Activated naive CD4-positive, alpha-beta T cell treated with anti-CD3 and anti-CD28 coated beads, Interleukin-2, amount 50 U/mL, for 24 hours (primary cell): ENCODE measurements at regions not wholly inside any gene's neighbourhood (a gene's known extent, or its start where the extent isn't known, plus 50 kb on each side); places are given as distances from the start of the nearest gene placed in this dataset.

Source experiments
- H3K27ac Mint-ChIP-seq: one replicate; pipeline ENCODE4 v1.8.0; 2021; ENCODE audit warnings: mild to moderate bottlenecking, mixed read lengths
- H3K27me3 Mint-ChIP-seq: one replicate; pipeline ENCODE4 v1.8.0; 2021; ENCODE audit warnings: mixed read lengths
- H3K36me3 Mint-ChIP-seq: one replicate; pipeline ENCODE4 v1.8.0; 2021; ENCODE audit warnings: mixed read lengths
- H3K4me1 Mint-ChIP-seq: one replicate; pipeline ENCODE4 v1.8.0; 2021; ENCODE audit warnings: mixed read lengths
- H3K4me3 Mint-ChIP-seq: one replicate; pipeline ENCODE4 v1.8.0; 2021; ENCODE audit warnings: mild to moderate bottlenecking, mixed read lengths
- H3K9me3 Mint-ChIP-seq: one replicate; pipeline ENCODE4 v1.8.0; 2021; ENCODE audit warnings: mixed read lengths

- no peak overlapping the region for H3K27ac Mint-ChIP-seq
- H3K9me3 Mint-ChIP-seq: no peaks in the 10 kb centered on the region
- H3K27me3 Mint-ChIP-seq: peaks cover 3% of the 10 kb centered on the region
- H3K4me3 Mint-ChIP-seq: no peak overlapping the region
- H3K4me1 Mint-ChIP-seq: no peaks in the 10 kb centered on the region
- no peaks in the 10 kb centered on the region for H3K36me3 Mint-ChIP-seq
These were observed 69.7 kb downstream of the KCNF1 start for GRCh38 chr2:10981451-10981850.

- Mint-ChIP-seq H3K36me3 (no peaks in the 10 kb centered on the region), H3K9me3 (no peaks in the 10 kb centered on the region), H3K4me1 (no peaks in the 10 kb centered on the region), H3K27me3 (peaks cover 2% of the 10 kb centered on the region), H3K4me3 (no peak overlapping the region), H3K27ac (no peak overlapping the region)
These were observed 70.3 kb downstream of the KCNF1 start for GRCh38 chr2:10981941-10982431.

- Mint-ChIP-seq H3K27ac (no peak overlapping the region), H3K27me3 (no peaks in the 10 kb centered on the region), H3K9me3 (no peaks in the 10 kb centered on the region), H3K36me3 (no peaks in the 10 kb centered on the region), H3K4me3 (no peak overlapping the region), H3K4me1 (no peaks in the 10 kb centered on the region)
These were observed 71.4 kb downstream of the KCNF1 start for GRCh38 chr2:10982931-10983701.

GRCh38 chr2:10983711-10984110 lies 72.0 kb downstream of the KCNF1 start:
- Mint-ChIP-seq H3K27ac (no peak overlapping the region), H3K36me3 (no peaks in the 10 kb centered on the region), H3K4me1 (no peaks in the 10 kb centered on the region), H3K4me3 (no peak overlapping the region), H3K9me3 (no peaks in the 10 kb centered on the region), H3K27me3 (no peaks in the 10 kb centered on the region)

GRCh38 chr2:10984418-10985135 lies 72.8 kb downstream of the KCNF1 start:
- H3K27ac Mint-ChIP-seq: no peak overlapping the region
- H3K4me3 Mint-ChIP-seq: no peak overlapping the region
- no peaks in the 10 kb centered on the region for H3K4me1 Mint-ChIP-seq
- H3K27me3 Mint-ChIP-seq: no peaks in the 10 kb centered on the region
- no peaks in the 10 kb centered on the region for H3K9me3 Mint-ChIP-seq
- H3K36me3 Mint-ChIP-seq: no peaks in the 10 kb centered on the region

GRCh38 chr2:10985260-10985659 lies 73.5 kb downstream of the KCNF1 start:
- no peaks in the 10 kb centered on the region for H3K9me3 Mint-ChIP-seq
- H3K27ac Mint-ChIP-seq: no peak overlapping the region
- H3K36me3 Mint-ChIP-seq: no peaks in the 10 kb centered on the region
- no peak overlapping the region for H3K4me3 Mint-ChIP-seq
- no peaks in the 10 kb centered on the region for H3K4me1 Mint-ChIP-seq
- H3K27me3 Mint-ChIP-seq: no peaks in the 10 kb centered on the region

GRCh38 chr2:10985901-10986535 lies 74.3 kb downstream of the KCNF1 start:
- Mint-ChIP-seq H3K4me1 (no peaks in the 10 kb centered on the region), H3K4me3 (no peak overlapping the region), H3K9me3 (no peaks in the 10 kb centered on the region), H3K27me3 (no peaks in the 10 kb centered on the region), H3K36me3 (no peaks in the 10 kb centered on the region), H3K27ac (no peak overlapping the region)

GRCh38 chr2:10987439-10987838 lies 75.7 kb downstream of the KCNF1 start:
- Mint-ChIP-seq H3K4me3 (no peak overlapping the region), H3K36me3 (no peaks in the 10 kb centered on the region), H3K4me1 (no peaks in the 10 kb centered on the region), H3K27ac (no peak overlapping the region), H3K27me3 (no peaks in the 10 kb centered on the region), H3K9me3 (no peaks in the 10 kb centered on the region)

GRCh38 chr2:10987861-10988260 lies 76.1 kb downstream of the KCNF1 start:
- no peak overlapping the region for H3K4me3 Mint-ChIP-seq
- H3K36me3 Mint-ChIP-seq: no peaks in the 10 kb centered on the region

GRCh38 chr2:10989151-10989550 lies 77.4 kb downstream of the KCNF1 start:
- H3K4me1 Mint-ChIP-seq: no peaks in the 10 kb centered on the region
- H3K36me3 Mint-ChIP-seq: no peaks in the 10 kb centered on the region
- H3K27me3 Mint-ChIP-seq: peaks cover 2% of the 10 kb centered on the region
- no peak overlapping the region for H3K4me3 Mint-ChIP-seq
- no peaks in the 10 kb centered on the region for H3K9me3 Mint-ChIP-seq
- no peak overlapping the region for H3K27ac Mint-ChIP-seq

More at GRCh38 chr2:10987861-10988260, 76.1 kb downstream of the KCNF1 start:
- H3K27me3 Mint-ChIP-seq: no peaks in the 10 kb centered on the region
- no peaks in the 10 kb centered on the region for H3K9me3 Mint-ChIP-seq
- H3K4me1 Mint-ChIP-seq: no peaks in the 10 kb centered on the region
- no peak overlapping the region for H3K27ac Mint-ChIP-seq

GRCh38 chr2:10989782-10990181 lies 78.0 kb downstream of the KCNF1 start:
- Mint-ChIP-seq H3K36me3 (no peaks in the 10 kb centered on the region), H3K27ac (no peak overlapping the region), H3K9me3 (no peaks in the 10 kb centered on the region), H3K27me3 (peaks cover 2% of the 10 kb centered on the region), H3K4me1 (no peaks in the 10 kb centered on the region), H3K4me3 (no peak overlapping the region)

GRCh38 chr2:10990561-10991111 lies 78.9 kb downstream of the KCNF1 start:
- H3K27me3 Mint-ChIP-seq: peaks cover 2% of the 10 kb centered on the region
- no peaks in the 10 kb centered on the region for H3K4me1 Mint-ChIP-seq
- no peak overlapping the region for H3K4me3 Mint-ChIP-seq
- H3K27ac Mint-ChIP-seq: no peak overlapping the region
- H3K9me3 Mint-ChIP-seq: no peaks in the 10 kb centered on the region
- no peaks in the 10 kb centered on the region for H3K36me3 Mint-ChIP-seq

GRCh38 chr2:10992023-10992791 lies 80.5 kb downstream of the KCNF1 start:
- peaks cover 3% of the 10 kb centered on the region for H3K27me3 Mint-ChIP-seq
- no peaks in the 10 kb centered on the region for H3K4me1 Mint-ChIP-seq
- no peak overlapping the region for H3K27ac Mint-ChIP-seq
- H3K4me3 Mint-ChIP-seq: no peak overlapping the region
- H3K9me3 Mint-ChIP-seq: no peaks in the 10 kb centered on the region
- no peaks in the 10 kb centered on the region for H3K36me3 Mint-ChIP-seq

GRCh38 chr2:10993001-10993481 lies 81.3 kb downstream of the KCNF1 start:
- Mint-ChIP-seq H3K27ac (no peak overlapping the region), H3K4me1 (no peaks in the 10 kb centered on the region), H3K36me3 (no peaks in the 10 kb centered on the region), H3K27me3 (peaks cover 3% of the 10 kb centered on the region), H3K4me3 (no peak overlapping the region), H3K9me3 (no peaks in the 10 kb centered on the region)

- no peak overlapping the region for H3K27ac Mint-ChIP-seq
- no peak overlapping the region for H3K4me3 Mint-ChIP-seq
- no peaks in the 10 kb centered on the region for H3K9me3 Mint-ChIP-seq
- H3K36me3 Mint-ChIP-seq: no peaks in the 10 kb centered on the region
- H3K4me1 Mint-ChIP-seq: no peaks in the 10 kb centered on the region
- H3K27me3 Mint-ChIP-seq: peaks cover 3% of the 10 kb centered on the region
These were observed 83.7 kb downstream of the KCNF1 start for GRCh38 chr2:10995366-10995970.
